HG03378 (cell line): ENCODE measurements at regions not wholly inside any gene's neighbourhood (a gene's known extent, or its start where the extent isn't known, plus 50 kb on each side); places are given as distances from the start of the nearest gene placed in this dataset.
"Not testable (repeated sequence)": the region's sequence is repeated elsewhere in the genome, so short reads cannot be mapped to it uniquely, and the experiment has no call there.

ENCODE experiments used
- ATAC-seq: cut with Tn5 transposase; IDR thresholded peaks from one replicate; pipeline ENCODE4 v1.9.1; 2021; ENCODE audit warnings: mild to moderate bottlenecking, moderate library complexity; ENCODE audit not compliant: unreplicated experiment

DNA sequence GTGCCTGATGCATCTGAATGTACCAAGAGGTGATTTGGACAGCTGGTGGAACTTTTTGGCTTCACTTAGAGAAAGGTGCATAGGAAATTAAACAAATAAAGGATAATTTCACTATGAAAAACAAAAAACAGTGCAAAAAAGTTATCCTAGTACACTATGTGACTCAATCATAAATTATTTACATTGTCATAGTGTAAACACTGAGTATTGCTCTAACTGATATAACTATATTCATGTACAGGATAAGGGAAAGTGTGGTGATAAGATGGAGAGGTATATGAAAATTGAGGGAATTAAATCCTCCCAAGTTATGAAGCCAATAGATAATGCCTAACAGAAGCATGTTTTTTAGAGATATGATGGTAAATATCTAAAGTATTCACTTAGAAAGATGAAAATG is 50.2 kb upstream of the CPNE4 start:
- no peak for ATAC-seq

- ATAC-seq, result no peak
These were observed 52.5 kb upstream of the CPNE4 start for GRCh38 chr3:132087356-132087755.

- ATAC-seq, result no peak
These were observed 53.5 kb upstream of the CPNE4 start for GRCh38 chr3:132088291-132088690.

GRCh38 chr3:132090921-132091320 is 56.1 kb upstream of the CPNE4 start:
- no peak for ATAC-seq

- ATAC-seq, result no peak
These were observed 81.8 kb upstream of the CPNE4 start for GRCh38 chr3:132116601-132117000.

GRCh38 chr3:132117642-132118041 is 82.8 kb upstream of the CPNE4 start:
- ATAC-seq, result no peak

GRCh38 chr3:132119531-132119930 is 84.7 kb upstream of the CPNE4 start:
- no peak for ATAC-seq

- ATAC-seq, result no peak
These were observed 89.3 kb upstream of the CPNE4 start for GRCh38 chr3:132124096-132124495.

DNA sequence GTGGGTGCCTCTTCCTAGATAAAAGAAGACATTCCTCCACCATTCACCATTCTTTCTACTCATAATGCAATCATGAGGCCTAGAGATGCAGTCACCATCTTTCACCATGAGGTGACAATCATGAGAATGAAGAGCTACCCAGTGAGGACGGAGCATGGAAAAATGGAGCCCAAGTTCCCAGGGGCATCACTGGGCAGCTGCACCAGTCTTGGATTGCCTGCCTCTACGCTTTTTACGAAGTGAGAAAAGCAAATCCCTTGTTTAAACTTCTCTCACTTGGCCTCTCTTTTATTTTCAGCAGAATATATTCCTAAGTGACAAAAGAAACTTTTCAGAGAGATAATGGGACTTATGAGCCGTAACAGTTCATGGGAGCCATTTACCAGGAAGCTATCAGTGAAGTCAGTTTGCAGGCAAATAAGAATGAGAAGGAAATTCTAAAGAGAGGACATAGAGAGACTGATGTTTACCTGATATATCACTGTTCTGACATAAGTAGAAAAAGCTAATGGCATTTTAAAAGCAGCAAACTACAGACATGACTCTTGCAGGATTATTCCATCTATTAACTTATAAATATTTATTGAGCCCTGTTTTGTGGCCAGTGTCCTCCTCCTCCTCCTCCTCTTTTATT is 90.0 kb upstream of the CPNE4 start:
- ATAC-seq, result no peak

- ATAC-seq, result no peak
These were observed 99.8 kb upstream of the CPNE4 start for GRCh38 chr3:132134611-132135010.

DNA sequence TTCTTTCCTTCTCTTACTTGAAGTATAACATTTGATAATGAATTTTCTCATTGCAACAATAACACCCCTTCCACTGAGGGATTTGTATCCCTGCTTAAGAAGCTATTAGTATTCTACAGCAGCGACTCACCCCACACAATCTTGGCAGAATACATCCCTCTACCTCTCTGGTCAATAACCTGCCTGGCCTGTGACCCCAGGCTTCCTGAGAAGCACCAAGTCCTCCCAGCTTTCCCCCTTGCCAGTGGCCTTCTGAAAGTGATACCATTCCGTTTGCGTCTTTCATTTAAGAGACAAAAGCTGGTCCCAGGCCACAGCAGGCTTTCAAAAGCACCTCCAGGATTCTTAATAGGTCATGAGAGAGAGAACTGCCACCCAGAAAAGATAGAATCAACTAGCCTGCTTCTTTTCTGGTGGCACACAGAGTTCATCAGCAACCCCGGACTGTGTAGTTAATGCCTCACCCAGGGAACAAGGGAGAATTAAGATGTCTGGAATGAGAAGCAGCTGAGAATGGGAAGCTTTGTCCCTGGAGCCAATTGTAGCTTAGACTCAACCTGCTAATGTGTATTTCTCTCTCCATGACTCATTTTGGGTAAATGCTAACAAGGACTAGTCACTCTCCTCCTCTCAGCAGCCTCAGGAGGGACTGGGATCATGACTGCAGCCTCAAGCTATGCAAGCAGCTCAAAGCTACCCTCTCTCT is 101.0 kb upstream of the CPNE4 start:
- no peak for ATAC-seq

DNA sequence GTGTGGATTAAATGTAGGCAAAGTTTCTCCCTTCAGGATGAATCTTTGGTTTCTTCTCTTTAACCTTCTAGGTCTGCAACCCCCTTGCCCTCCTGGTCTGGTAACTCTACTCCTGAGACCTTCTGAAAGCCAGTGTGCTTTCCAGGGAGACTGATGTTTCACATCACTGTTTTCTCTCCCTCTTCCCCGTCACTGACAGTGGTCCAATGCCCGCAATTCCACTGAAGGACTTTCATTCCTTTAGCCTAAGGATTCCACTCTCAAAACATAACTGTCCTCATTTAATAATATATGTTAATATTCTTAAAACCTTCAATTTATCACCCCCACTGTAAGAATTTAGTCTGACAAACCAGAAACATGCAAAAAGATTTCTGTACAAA is 101.5 kb upstream of the CPNE4 start:
- ATAC-seq, result no peak

- not testable (repeated sequence) for ATAC-seq
These were observed 102.1 kb upstream of the CPNE4 start for GRCh38 chr3:132136902-132137301.

- ATAC-seq, result no peak
These were observed 111.0 kb upstream of the CPNE4 start for GRCh38 chr3:132145833-132146232.

DNA sequence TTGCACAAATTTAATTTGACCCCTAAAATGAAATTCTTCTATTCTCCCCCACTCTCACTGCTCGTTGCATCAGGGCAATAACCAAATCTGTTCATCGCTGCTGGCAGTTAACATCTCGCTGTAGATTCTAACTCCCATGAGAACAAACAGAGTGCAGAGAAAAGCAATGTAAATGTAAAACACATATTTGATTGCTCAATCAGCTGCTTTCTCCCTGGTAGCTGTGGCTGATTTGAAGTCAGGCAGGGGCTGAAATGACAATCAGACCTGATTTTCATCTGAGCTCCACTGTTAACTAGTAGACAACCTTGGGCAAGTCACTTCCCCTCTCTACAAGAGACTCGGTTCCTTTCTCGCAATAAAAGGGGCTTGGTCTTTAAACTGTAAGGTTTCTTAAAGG is 119.8 kb upstream of the CPNE4 start:
- no peak for ATAC-seq

DNA sequence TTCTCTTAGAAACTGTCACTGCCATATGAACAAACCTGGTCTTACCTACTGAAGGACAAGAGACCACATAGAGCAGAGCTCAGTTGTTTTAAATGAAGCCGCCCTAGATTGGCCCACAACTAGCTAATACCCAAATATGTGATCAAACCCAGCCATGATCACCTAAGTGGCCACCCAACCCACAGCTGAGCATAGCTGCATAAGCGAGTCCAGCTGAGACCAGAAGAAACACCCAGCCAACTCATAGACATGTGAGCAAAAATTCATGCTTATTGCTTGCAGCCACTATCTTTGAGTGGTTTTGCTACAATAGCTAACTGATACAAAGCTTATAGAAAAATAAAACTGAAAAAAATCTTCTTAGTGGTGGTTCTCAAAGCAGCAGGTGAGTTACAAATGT is 124.3 kb upstream of the CPNE4 start:
- ATAC-seq, result no peak

GRCh38 chr3:132160198-132160597 is 125.4 kb upstream of the CPNE4 start:
- ATAC-seq, result no peak

DNA sequence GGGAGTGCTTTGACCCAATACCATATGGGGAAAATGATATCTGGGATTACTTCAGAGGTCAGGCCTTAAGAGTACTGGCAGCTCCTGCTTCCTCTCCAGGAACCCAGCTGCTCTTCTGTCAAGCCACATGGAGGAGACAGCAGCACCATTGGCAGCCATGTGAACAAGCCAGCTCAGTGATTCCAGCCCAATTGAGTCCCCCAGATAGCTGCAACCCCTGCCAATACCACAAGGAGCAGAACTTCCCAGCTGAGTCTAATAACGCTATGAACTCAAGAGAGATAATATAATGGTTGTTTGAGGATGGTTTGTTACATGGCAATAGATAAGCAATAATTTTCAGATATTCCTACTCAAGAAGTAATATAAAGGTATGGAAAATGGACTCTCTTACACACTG is 126.8 kb upstream of the CPNE4 start:
- ATAC-seq, result no peak

DNA sequence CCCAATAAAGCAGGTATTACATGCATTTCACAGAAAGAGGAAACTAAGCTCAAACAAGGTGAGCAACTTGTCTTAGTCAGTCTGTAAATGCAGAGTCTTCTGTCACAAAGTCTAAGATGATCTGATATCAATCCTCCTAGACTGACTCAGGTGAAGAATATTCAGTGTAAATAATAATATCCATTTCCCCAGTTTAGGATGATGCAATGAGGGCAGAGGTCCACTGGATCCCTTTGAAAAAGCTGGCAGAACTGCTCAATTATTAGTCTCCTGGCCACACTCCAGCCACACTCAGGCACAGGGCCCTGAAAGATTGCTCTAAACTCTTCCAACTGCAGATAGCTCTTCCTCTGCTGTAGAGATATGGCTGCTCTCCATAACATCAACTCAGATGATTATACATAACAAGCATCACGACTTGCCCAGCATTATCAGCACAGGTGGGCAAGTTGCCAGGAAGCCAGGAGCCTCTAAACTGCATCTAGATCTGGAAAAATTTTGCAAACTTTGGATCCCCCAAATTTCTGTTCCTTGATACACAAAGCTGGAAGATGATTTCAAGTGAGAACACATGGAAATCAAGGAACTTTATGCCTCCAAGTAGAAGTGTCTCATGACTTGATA is 129.8 kb upstream of the CPNE4 start:
- ATAC-seq, result no peak

- ATAC-seq, result no peak
These were observed 133.1 kb upstream of the CPNE4 start for GRCh38 chr3:132167870-132168269.

DNA sequence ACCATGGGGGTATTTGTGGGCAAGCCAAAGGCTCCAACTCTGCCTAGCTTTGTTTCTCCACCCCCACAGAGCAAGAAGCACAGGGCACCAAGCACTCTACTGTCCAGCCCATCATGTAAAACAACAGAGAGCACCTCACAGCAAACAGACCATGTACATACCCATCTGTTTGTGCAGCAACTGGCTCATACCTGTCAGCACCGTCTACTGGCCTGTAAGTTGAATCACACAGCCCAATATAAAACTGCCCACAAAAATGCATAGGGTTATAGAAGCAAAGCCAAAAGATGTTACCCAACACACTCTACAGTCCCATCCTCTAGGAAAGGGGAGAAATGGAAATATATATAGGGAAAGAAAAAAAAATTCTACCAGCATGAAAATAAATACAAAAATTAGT is 139.7 kb upstream of the CPNE4 start:
- no peak for ATAC-seq

- peak; percentile 55 for ATAC-seq
These were observed 136.8 kb upstream of the ACP3 start for GRCh38 chr3:132180337-132180791.
